ENCODE measurements at regions not wholly inside any gene's neighbourhood (a gene's known extent, or its start where the extent isn't known, plus 50 kb on each side); places are given as distances from the start of the nearest gene placed in this dataset.

DNA sequence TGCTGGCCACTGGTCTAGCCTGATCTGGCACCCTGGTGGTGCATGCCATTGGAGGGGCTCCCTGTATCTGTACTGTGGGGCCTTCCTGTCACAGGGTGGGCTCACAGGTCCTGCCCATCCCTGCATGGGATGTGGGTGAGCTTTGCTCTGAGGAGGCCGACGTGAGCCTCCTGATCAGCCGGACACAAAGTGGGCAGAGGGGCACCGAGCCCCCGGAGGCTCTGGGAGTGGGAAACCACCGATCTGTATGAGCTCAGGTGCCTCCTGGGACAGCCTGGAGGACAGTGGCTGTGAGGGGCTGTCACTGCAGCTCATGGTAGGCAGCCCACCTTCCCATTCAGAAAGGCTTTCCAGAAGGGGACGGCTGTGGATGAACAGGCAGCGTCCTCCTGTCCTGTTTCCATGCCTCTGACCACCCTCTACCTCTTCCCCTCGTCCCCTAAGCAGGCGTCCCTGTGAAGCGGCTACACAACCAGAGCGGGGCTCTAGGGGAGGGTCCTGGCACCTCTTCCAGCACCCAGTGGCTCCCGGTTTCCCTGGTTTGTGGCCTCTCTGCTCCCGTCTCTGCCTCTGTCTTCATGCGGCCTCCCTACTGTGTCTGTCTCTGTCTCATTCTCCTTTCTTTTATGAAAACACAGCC lies 112.5 kb upstream of the OTOS start (continued):
- TF ChIP-seq TCF12 (IDR thresholded peaks at IDR 0.05; ENCODE audit: low read depth, low read length) (no peak), ASH2L (IDR thresholded peaks at IDR 0.05; ENCODE audit: low read length) (no peak)

Measured in H1 (cell line).